IMR-90 (cell line): ENCODE measurements at regions not wholly inside any gene's neighbourhood (a gene's known extent, or its start where the extent isn't known, plus 50 kb on each side); places are given as distances from the start of the nearest gene placed in this dataset.

ENCODE experiments used
- ATAC-seq: fragments of 200-7000 bp; cut with Tn5 transposase; 2 replicates; pipeline ENCODE4 v1.9.1; 2020; ENCODE audit warnings: low read depth, mild to moderate bottlenecking, moderate library complexity
- BruUV-seq: library from RNA; stranded (reverse); fragments of 400-500 nt; replicated peaks from 2 replicates; lab custom pipeline; 2021; lab: Mats Ljungman, UMichigan
- CTCF ChIA-PET: fragments of 300-600 bp; formaldehyde crosslinking; extraction: SDS; loops from one replicate; lab custom pipeline; 2021; ENCODE audit warnings: antibody characterized with exemption; lab: Yijun Ruan, JAX
- POLR2A ChIA-PET: fragments of 300-600 bp; sonication (Branson Sonifier 250); formaldehyde crosslinking; loops from one replicate; lab custom pipeline; 2022; ENCODE audit warnings: antibody characterized with exemption; ENCODE audit not compliant: unreplicated experiment; lab: Charles Lee
- DNase-seq: peaks from one replicate; pipeline ENCODE4 v3.0.0; 2013
- H2AFZ ChIP-seq: replicated peaks from 2 replicates; pipeline ENCODE3; 2013; ENCODE audit warnings: low read length, mild to moderate bottlenecking; ENCODE audit not compliant: poor library complexity
- H2AK5ac ChIP-seq: 2 replicates; pipeline ENCODE4 v1.6.1; 2013; ENCODE audit warnings: low read depth, low read length, inconsistent platforms
- H2AK9ac ChIP-seq: replicated peaks from 2 replicates; pipeline ENCODE3; 2013; ENCODE audit warnings: mild to moderate bottlenecking, low read depth, low read length, moderate library complexity; ENCODE audit not compliant: poor library complexity
- H2BK120ac ChIP-seq: 2 replicates; pipeline ENCODE4 v1.6.1; 2013; ENCODE audit warnings: low read depth, low read length, inconsistent platforms
- H2BK15ac ChIP-seq: 3 replicates; pipeline ENCODE4 v1.6.1; 2013; ENCODE audit warnings: low read depth, low read length, inconsistent platforms
- H2BK20ac ChIP-seq: 2 replicates; pipeline ENCODE4 v1.6.1; 2013; ENCODE audit warnings: low read depth, mild to moderate bottlenecking, inconsistent platforms, low read length, moderate library complexity
- H2BK5ac ChIP-seq: 2 replicates; pipeline ENCODE4 v1.6.1; 2013; ENCODE audit warnings: mild to moderate bottlenecking, low read depth, low read length, inconsistent platforms; ENCODE audit not compliant: poor library complexity, severe bottlenecking
- H3K14ac ChIP-seq: replicated peaks from 2 replicates; pipeline ENCODE4 v1.6.1; 2013; ENCODE audit warnings: low read depth, low read length, inconsistent platforms
- H3K18ac ChIP-seq: 2 replicates; pipeline ENCODE4 v1.6.1; 2013; ENCODE audit warnings: low read depth, low read length, control low read depth
- H3K23ac ChIP-seq: 2 replicates; pipeline ENCODE4 v1.6.1; 2013; ENCODE audit warnings: low read depth, low read length, inconsistent platforms
- H3K27ac ChIP-seq: 2 replicates; pipeline ENCODE4 v1.5.1; 2013; ENCODE audit warnings: mild to moderate bottlenecking, control low read depth, low read length; ENCODE audit not compliant: insufficient read depth
- H3K27me3 ChIP-seq: 2 replicates; pipeline ENCODE4 v1.6.1; 2013; ENCODE audit warnings: low read length; ENCODE audit not compliant: control insufficient read depth, insufficient read depth
- H3K36me3 ChIP-seq: 2 replicates; pipeline ENCODE4 v1.6.1; 2013; ENCODE audit warnings: low read length, mixed read lengths; ENCODE audit not compliant: control insufficient read depth, insufficient read depth
- H3K4ac ChIP-seq: 2 replicates; pipeline ENCODE4 v1.6.1; 2013; ENCODE audit warnings: low read depth, low read length, inconsistent platforms
- H3K4me1 ChIP-seq: 2 replicates; pipeline ENCODE4 v1.6.1; 2013; ENCODE audit warnings: low read length, mixed read lengths; ENCODE audit not compliant: control insufficient read depth, insufficient read depth
- H3K4me2 ChIP-seq: 2 replicates; pipeline ENCODE4 v1.6.1; 2013; ENCODE audit warnings: low read depth, mild to moderate bottlenecking, control low read depth, low read length, moderate library complexity
- H3K4me3 ChIP-seq: 2 replicates; pipeline ENCODE4 v1.5.1; 2013; ENCODE audit warnings: low read depth, mild to moderate bottlenecking, control low read depth, low read length, moderate library complexity; ENCODE audit not compliant: insufficient read depth
- H3K56ac ChIP-seq: 2 replicates; pipeline ENCODE4 v1.6.1; 2013; ENCODE audit warnings: low read length, inconsistent platforms; ENCODE audit not compliant: insufficient read depth; ENCODE audit errors: extremely low read depth
- H3K79me1 ChIP-seq, 2 experiments: 2 replicates each; pipeline ENCODE4 v1.6.1; 2013; ENCODE audit warnings: low read length in 2 of 2, inconsistent platforms in 1 of 2, low read depth in 1 of 2
- H3K9ac ChIP-seq: 2 replicates; pipeline ENCODE4 v1.6.1; 2013; ENCODE audit warnings: low read depth, low read length, control low read depth
- H3K9me1 ChIP-seq: 2 replicates; pipeline ENCODE4 v1.6.1; 2013; ENCODE audit warnings: low read length, inconsistent platforms; ENCODE audit not compliant: insufficient read depth
- H3K9me3 ChIP-seq: 2 replicates; pipeline ENCODE4 v1.6.1; 2013; ENCODE audit warnings: low read length; ENCODE audit not compliant: control insufficient read depth, insufficient read depth
- H4K20me1 ChIP-seq: 2 replicates; pipeline ENCODE4 v1.6.1; 2013; ENCODE audit warnings: low read length, inconsistent platforms; ENCODE audit not compliant: insufficient read depth
- H4K5ac ChIP-seq: 2 replicates; pipeline ENCODE4 v1.6.1; 2013; ENCODE audit warnings: mild to moderate bottlenecking, low read depth, low read length, control low read depth
- H4K8ac ChIP-seq, 2 experiments: 2 replicates each; pipeline ENCODE4 v1.6.1; 2013; ENCODE audit warnings: low read depth in 2 of 2, low read length in 2 of 2, control low read depth in 1 of 2, inconsistent platforms in 1 of 2
- H4K91ac ChIP-seq: 2 replicates; pipeline ENCODE4 v1.6.1; 2013; ENCODE audit warnings: low read depth, low read length, inconsistent platforms; ENCODE audit not compliant: insufficient read depth
- CEBPB ChIP-seq: IDR thresholded peaks from 2 replicates; pipeline ENCODE4 v1.6.1; 2012; ENCODE audit warnings: low read depth, low read length, improper control_type of control experiment
- CHD1 ChIP-seq: IDR thresholded peaks from 2 replicates; pipeline ENCODE4 v1.6.1; 2012; ENCODE audit warnings: low read depth, low read length, improper control_type of control experiment
- CTCF ChIP-seq: conservative IDR thresholded peaks from 2 replicates; pipeline ENCODE4 v1.5.1; 2012; ENCODE audit warnings: mild to moderate bottlenecking, low read depth, low read length, improper control_type of control experiment
- ELK1 ChIP-seq: fragments of 150-350 bp; IDR thresholded peaks from 2 replicates; pipeline ENCODE4 v1.6.1; 2016; ENCODE audit warnings: low read depth, mild to moderate bottlenecking, low read length, moderate library complexity, borderline replicate concordance
- FOS ChIP-seq: fragments of 150-350 bp; IDR thresholded peaks from 2 replicates; pipeline ENCODE4 v1.6.1; 2016; ENCODE audit warnings: low read depth, low read length
- MAFK ChIP-seq: IDR thresholded peaks from 2 replicates; pipeline ENCODE4 v1.6.1; 2012; ENCODE audit warnings: low read depth, low read length, improper control_type of control experiment
- MXI1 ChIP-seq: IDR thresholded peaks from 2 replicates; pipeline ENCODE4 v1.6.1; 2012; ENCODE audit warnings: low read depth, mild to moderate bottlenecking, low read length, moderate library complexity, borderline replicate concordance
- NFE2L2 ChIP-seq: fragments of 150-350 bp; IDR thresholded peaks from 2 replicates; pipeline ENCODE4 v1.6.1; 2016; ENCODE audit warnings: low read depth, mild to moderate bottlenecking, low read length
- POLR2A ChIP-seq: IDR thresholded peaks from 2 replicates; pipeline ENCODE4 v1.6.1; 2012; ENCODE audit warnings: mild to moderate bottlenecking, low read depth, low read length
- RAD21 ChIP-seq: IDR thresholded peaks from 2 replicates; pipeline ENCODE4 v1.6.1; 2012; ENCODE audit warnings: low read length, improper control_type of control experiment
- RCOR1 ChIP-seq: IDR thresholded peaks from 2 replicates; pipeline ENCODE4 v1.6.1; 2012; ENCODE audit warnings: mild to moderate bottlenecking, low read length, improper control_type of control experiment; ENCODE audit not compliant: insufficient replicate concordance
- RFX5 ChIP-seq: IDR thresholded peaks from 2 replicates; pipeline ENCODE4 v1.8.0; 2012; ENCODE audit warnings: low read depth, mild to moderate bottlenecking, low read length, moderate library complexity
- SMC3 ChIP-seq: fragments of 150-350 bp; IDR thresholded peaks from 2 replicates; pipeline ENCODE4 v1.6.1; 2016; ENCODE audit warnings: low read depth, mild to moderate bottlenecking, antibody characterized with exemption, low read length, moderate library complexity
- USF2 ChIP-seq: fragments of 150-350 bp; IDR thresholded peaks from 2 replicates; pipeline ENCODE4 v1.6.1; 2017; ENCODE audit warnings: mild to moderate bottlenecking, antibody characterized with exemption, low read length, low read depth
- WGBS, 2 experiments: methylation state at CpG; one replicate each; pipeline versions ENCODE4 v1.1.5 to v1.1.7; 2013; ENCODE audit warnings: missing lambda C conversion rate in 2 of 2; ENCODE audit not compliant: insufficient read length in 1 of 2; ENCODE audit errors: extremely low coverage in 2 of 2; 5-methylcytosine and 5-hydroxymethylcytosine counted together
- dilution Hi-C: fragments of 300-500 bp; cut with HindIII; formaldehyde crosslinking; loops from one replicate; pipeline ENCODE4 v1.14.3; 2018; ENCODE audit warnings: low sequenced_read_pairs; ENCODE audit not compliant: unreplicated experiment
- in situ Hi-C: fragments of 300-500 bp; cut with MboI; formaldehyde crosslinking; loops from 3 replicates; pipeline ENCODE4 v1.14.3; 2019; ENCODE audit warnings: low sequenced_read_pairs, inconsistent platforms, mixed read lengths
- intact Hi-C: fragments of 100-400 bp; cut with micrococcal nuclease; formaldehyde crosslinking; loops from 2 replicates; pipeline ENCODE4 v1.10.0; 2022

DNA sequence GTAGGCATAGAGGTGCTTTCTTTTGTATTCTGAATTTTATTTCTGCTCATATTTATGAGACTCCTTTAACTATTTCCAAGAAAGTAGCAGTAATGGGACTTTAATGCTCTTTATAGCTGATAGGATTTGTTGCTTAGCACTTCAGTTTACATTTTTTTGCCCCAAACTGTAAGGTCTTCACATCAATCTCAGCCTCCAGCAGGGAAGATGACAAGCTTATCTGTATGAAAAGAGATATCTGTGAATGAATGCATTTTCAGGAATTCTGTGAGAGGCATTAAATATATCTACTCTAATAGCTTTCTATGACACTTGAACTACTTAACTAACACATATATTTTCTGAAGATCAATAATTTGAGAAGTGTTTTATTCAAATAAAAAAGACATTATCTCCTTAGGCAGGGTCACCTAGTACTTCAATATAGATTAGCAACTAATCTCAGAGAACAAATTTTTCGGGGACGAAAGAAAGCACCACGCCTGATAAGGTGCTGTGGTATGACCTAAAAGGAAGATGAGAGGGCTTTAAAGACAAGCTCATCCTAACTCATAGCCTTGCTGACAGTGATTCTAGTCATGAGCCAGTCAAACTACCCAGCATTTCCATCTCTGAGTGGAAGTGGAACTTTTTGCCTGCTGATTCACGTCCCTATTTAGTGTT is 766.1 kb upstream of the CNTNAP5 start:
- no peaks in the 10 kb centered on the region for H3K9me1 ChIP-seq
- DNase-seq (no peak), ATAC-seq (no peak)
- no peak overlapping the region for H3K56ac ChIP-seq
- H2AFZ ChIP-seq, result no peak overlapping the region
- no peak overlapping the region for H3K23ac ChIP-seq
- no TSS peak for BruUV-seq
- H3K9ac ChIP-seq, result no peak overlapping the region
- no peaks in the 10 kb centered on the region for H3K27me3 ChIP-seq
- intact Hi-C loops, result no loop called here
- in situ Hi-C loops, result no loop called here
- no peaks in the 10 kb centered on the region for H3K36me3 ChIP-seq
- no peak overlapping the region for H3K4ac ChIP-seq
- H3K79me1 ChIP-seq, result no peaks in the 10 kb centered on the region
- H4K20me1 ChIP-seq, result no peaks in the 10 kb centered on the region
- H3K18ac ChIP-seq, result no peak overlapping the region
- no peak overlapping the region for H3K4me2 ChIP-seq
- dilution Hi-C loops, result no loop called here
- no peak overlapping the region for H2BK120ac ChIP-seq
- H4K8ac ChIP-seq, result no peak overlapping the region
- H2AK5ac ChIP-seq, result no peak overlapping the region
- WGBS, 2 experiments, result no CpG with 5 or more reads among the region's 4 CpGs
- H3K14ac ChIP-seq, result no peak overlapping the region
- H3K4me1 ChIP-seq, result no peaks in the 10 kb centered on the region
- H2BK20ac ChIP-seq, result no peak overlapping the region
- peaks cover 5% of the 10 kb centered on the region for H3K9me3 ChIP-seq
- no peak overlapping the region for H2BK5ac ChIP-seq
- ChIA-PET POLR2A (no interaction called here), CTCF (no interaction called here)
- no peak overlapping the region for H2AK9ac ChIP-seq
- no peak for TF ChIP-seq CTCF
- TF ChIP-seq CHD1, result no peak
- no peak for TF ChIP-seq CEBPB
- no peak for TF ChIP-seq POLR2A
- TF ChIP-seq USF2, result no peak
- no peak for TF ChIP-seq MAFK
- TF ChIP-seq RAD21, result no peak
- no peak for TF ChIP-seq RCOR1
- no peak for TF ChIP-seq MXI1
- no peak for TF ChIP-seq SMC3
- TF ChIP-seq FOS, result no peak
- no peak for TF ChIP-seq NFE2L2
- no peak for TF ChIP-seq RFX5
- TF ChIP-seq ELK1, result no peak
- H2BK15ac ChIP-seq, result no peak overlapping the region
- H4K5ac ChIP-seq, result no peak overlapping the region
- no peak overlapping the region for H3K27ac ChIP-seq
- no peak overlapping the region for H3K4me3 ChIP-seq
- H4K91ac ChIP-seq, result no peak overlapping the region
